Activated B cell treated with CpG ODN at 0.5 μM for 24 hours (primary cell): ENCODE measurements at regions not wholly inside any gene's neighbourhood (a gene's known extent, or its start where the extent isn't known, plus 50 kb on each side); places are given as distances from the start of the nearest gene placed in this dataset.

Experiments
- ATAC-seq: fragments of 200-7000 bp; cut with Tn5 transposase; one replicate; pipeline ENCODE4 v1.10.0; 2021; ENCODE audit warnings: low read depth, mild to moderate bottlenecking, moderate library complexity
- CTCF ChIA-PET: fragments of 350-600 bp; sonication (Branson Sonifier 250); formaldehyde crosslinking; loops from one replicate; lab custom pipeline; 2021; ENCODE audit warnings: antibody characterized with exemption; lab: Charles Lee
- POLR2A ChIA-PET: fragments of 350-600 bp; sonication (Branson Sonifier 250); formaldehyde crosslinking; loops from one replicate; lab custom pipeline; 2021; ENCODE audit warnings: antibody characterized with exemption; lab: Charles Lee
- DNase-seq: peaks from one replicate; pipeline ENCODE4 v3.0.0; 2022
- H3K27ac Mint-ChIP-seq: one replicate; pipeline ENCODE4 v1.8.0; 2020; ENCODE audit warnings: mixed read lengths
- H3K27me3 Mint-ChIP-seq: one replicate; pipeline ENCODE4 v1.8.0; 2021; ENCODE audit warnings: mixed read lengths
- H3K36me3 Mint-ChIP-seq: one replicate; pipeline ENCODE4 v1.8.0; 2021; ENCODE audit warnings: low read depth, mixed read lengths
- H3K4me1 Mint-ChIP-seq: one replicate; pipeline ENCODE4 v1.8.0; 2021; ENCODE audit warnings: mixed read lengths
- H3K4me3 Mint-ChIP-seq: one replicate; pipeline ENCODE4 v1.8.0; 2020; ENCODE audit warnings: mild to moderate bottlenecking, mixed read lengths
- H3K9me3 Mint-ChIP-seq: one replicate; pipeline ENCODE4 v1.8.0; 2020; ENCODE audit warnings: mixed read lengths
- intact Hi-C: fragments of 100-400 bp; cut with micrococcal nuclease; formaldehyde crosslinking; loops from one replicate; pipeline ENCODE4 v1.15.1; 2024
- TF ChIP-seq, protein P1 (sequence below): fragments of 200-600 bp; IDR thresholded peaks from one replicate; pipeline ENCODE4 v1.8.0; 2022; ENCODE audit warnings: antibody characterized with exemption, mild to moderate bottlenecking

DNA sequence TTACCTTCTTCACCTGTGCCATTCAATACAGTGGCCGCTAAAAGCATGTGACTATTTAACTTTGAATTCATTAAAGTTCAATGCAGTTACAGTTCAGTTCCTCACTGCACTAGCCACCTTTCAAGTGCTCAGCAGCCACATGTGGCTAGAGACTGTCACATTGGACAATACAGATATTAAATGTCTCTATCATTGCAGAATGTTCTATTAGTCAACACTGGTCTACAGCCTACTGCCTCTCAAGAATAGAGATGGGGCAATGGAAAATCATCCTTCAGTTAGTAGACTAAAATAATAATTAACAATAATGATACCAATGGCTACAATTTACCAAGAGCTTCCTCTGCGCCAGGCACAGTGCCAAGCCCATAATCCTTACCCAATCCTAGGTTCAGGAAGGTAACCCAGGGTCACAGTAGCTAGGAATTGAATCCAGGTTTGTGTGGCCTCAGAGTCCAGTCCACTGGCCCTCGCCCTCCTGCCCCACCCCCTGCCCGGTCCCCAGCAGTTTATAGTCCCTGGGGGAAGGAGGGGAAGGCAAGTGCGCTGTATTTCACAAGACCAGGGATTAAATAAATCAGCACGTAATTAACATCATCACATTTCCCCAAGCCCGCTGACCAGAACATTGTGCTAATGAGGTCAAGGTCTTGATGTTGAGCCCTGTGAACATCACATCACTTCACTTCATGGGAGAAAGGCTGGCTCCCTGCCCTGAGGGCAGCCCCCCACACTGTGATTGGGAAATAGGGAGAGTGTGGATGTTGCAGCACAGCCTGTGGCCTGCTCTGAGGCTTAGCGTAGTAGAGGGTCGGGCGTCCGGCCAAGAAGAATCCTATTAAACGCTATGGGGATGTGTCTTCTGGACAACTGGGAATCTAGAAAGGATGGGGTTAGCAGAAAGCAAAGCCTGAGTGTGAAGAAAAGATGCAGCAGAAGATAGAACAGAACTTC lies 147.2 kb downstream of the VEGFA start:
- Mint-ChIP-seq H3K27ac (no peak overlapping the region), H3K4me1 (no peaks in the 10 kb centered on the region), H3K4me3 (no peak overlapping the region), H3K9me3 (no peaks in the 10 kb centered on the region), H3K27me3 (peaks cover 11% of the 10 kb centered on the region), H3K36me3 (no peaks in the 10 kb centered on the region)
- ChIA-PET POLR2A (no interaction called here), CTCF (no interaction called here)
- ATAC-seq (no peak), DNase-seq (no peak)
- TF ChIP-seq, protein P1, sequence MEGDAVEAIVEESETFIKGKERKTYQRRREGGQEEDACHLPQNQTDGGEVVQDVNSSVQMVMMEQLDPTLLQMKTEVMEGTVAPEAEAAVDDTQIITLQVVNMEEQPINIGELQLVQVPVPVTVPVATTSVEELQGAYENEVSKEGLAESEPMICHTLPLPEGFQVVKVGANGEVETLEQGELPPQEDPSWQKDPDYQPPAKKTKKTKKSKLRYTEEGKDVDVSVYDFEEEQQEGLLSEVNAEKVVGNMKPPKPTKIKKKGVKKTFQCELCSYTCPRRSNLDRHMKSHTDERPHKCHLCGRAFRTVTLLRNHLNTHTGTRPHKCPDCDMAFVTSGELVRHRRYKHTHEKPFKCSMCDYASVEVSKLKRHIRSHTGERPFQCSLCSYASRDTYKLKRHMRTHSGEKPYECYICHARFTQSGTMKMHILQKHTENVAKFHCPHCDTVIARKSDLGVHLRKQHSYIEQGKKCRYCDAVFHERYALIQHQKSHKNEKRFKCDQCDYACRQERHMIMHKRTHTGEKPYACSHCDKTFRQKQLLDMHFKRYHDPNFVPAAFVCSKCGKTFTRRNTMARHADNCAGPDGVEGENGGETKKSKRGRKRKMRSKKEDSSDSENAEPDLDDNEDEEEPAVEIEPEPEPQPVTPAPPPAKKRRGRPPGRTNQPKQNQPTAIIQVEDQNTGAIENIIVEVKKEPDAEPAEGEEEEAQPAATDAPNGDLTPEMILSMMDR = no peak
- intact Hi-C loops = no loop called here

DNA sequence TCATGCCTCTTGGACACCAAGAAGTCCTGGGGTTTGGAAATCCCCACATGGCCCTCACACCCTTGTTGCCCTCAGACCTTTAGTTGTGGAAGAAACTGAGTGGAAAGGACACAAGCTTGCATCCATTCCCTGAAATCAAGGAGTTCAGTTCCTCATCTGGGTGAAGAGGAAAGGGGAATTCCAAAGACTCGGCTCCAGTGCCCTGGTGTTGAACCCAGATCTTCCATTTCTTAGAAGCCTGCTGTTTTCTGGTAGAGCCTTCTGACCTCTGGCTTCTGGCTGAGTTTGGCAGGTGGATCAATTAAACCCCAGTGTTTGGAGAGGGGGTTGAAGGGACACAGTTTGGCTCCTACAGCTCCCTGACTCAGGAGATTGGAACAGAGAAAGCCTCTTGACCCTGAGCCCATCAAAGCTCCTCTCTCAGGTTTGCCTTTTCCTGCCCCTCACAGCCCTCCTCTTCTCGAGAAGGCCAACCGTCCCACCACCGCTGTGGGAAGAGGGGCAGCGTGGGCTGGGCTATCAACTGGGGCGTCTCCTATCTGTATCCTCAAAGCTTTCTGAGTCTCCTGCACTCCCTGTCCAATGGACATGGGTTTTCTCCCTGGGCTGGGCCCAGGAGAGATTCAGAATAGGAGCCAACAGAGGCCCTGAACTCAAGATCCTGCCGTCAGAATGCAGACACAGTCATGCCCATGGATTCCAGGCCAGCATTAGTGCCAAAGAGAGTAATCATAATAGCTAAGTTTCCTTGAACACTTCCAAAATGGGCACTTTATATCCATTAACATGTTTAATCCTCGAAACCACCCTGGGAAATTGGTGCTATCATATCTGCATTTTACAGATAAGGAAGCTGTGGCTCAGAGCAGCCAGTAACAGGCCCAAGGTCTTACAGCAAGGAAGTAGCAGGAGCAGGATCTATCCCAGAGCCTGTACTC lies 146.2 kb downstream of the VEGFA start:
- Mint-ChIP-seq H3K36me3 (no peaks in the 10 kb centered on the region), H3K9me3 (no peaks in the 10 kb centered on the region), H3K4me1 (no peaks in the 10 kb centered on the region), H3K27ac (no peak overlapping the region), H3K4me3 (no peak overlapping the region), H3K27me3 (peaks cover 11% of the 10 kb centered on the region)
- CTCF ChIA-PET = no interaction called here
- intact Hi-C loops = no loop called here
- POLR2A ChIA-PET = no interaction called here
- TF ChIP-seq, protein P1 = no peak
- no peak for ATAC-seq
- no peak for DNase-seq

DNA sequence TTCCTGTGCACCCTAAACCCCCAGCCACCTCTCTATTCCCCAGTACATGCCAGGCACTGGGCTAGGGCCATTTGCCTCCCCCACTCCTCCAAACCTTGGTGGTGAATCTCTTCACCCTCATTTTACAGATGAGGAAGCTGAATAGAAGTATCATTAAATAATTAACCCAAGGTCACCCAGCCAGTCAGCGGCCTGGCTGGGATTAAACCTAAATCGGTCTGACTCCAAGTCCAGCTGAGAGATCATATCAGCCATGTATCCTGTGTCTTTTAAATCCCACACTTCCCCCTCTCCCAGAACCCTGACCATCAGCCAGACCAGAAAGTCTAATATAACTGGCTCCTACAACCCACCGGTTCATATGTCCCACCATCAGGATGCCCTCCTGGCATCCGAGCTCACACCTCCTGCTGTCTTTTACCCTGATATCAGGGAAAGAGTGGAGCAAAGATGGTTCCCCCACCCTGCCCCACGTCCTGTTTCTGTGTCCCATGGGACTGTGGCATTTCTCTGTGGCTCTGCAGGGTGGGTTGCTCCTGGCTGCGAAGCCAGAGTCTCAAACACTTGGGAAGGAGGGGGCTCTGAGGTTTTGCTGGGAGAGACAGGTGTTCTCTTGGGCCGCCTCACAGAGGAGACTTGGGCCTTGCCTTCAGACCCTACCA lies 145.3 kb downstream of the VEGFA start:
- peaks cover 11% of the 10 kb centered on the region for H3K27me3 Mint-ChIP-seq
- POLR2A ChIA-PET = no interaction called here
- intact Hi-C loops = no loop called here
- no peaks in the 10 kb centered on the region for H3K36me3 Mint-ChIP-seq
- no peak overlapping the region for H3K4me3 Mint-ChIP-seq
- TF ChIP-seq, protein P1 = no peak
- no peaks in the 10 kb centered on the region for H3K4me1 Mint-ChIP-seq
- no peaks in the 10 kb centered on the region for H3K9me3 Mint-ChIP-seq
- H3K27ac Mint-ChIP-seq = no peak overlapping the region
- DNase-seq (no peak), ATAC-seq (no peak)
- CTCF ChIA-PET = no interaction called here

DNA sequence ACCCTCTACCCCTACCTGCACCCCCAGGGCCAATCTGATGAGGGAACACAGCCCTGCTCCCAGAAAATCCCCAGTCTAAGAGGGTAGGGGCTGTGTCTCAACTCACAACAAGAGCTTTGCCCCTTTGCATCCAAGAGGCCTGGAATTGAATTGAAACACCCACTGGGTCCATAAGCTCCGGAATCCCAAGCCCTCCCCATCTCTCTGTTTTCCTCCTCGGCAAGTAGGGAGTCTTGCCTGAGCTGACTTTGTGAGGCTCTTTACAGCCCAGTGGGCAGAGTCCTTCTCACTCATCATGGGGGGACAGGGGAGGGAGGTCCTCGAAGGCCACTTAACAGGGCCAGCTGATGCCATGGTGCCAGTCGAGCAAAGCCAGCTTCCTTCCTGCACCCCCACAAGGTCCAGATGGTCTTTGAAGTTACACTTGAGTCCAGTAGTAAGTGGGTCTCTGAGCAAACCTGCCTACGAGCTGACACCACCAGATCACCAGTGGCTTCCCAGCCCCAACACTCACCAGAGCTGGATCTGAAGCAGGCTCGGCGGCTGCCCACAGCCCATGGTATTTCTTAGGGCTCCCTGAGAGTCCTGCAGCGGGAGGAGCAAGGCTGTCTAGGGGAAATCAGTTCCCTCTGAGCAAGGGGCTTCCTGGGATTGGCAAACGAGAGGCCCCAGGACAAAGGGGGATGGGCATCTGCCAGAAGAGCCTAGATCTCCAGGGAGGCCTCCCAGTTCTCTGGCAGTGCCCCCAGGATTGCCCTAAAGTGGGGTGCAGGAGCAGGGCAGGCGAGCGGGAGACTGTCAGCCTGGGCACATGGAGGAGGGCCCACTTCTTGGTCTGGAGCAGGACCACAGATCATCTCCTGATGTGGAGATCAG lies 144.5 kb downstream of the VEGFA start:
- ChIA-PET POLR2A (interaction anchor here (0.5 kb wide), 1 partner anchor 114 kb away, joined by 7 read pairs; no protein-coding TSS in a partner anchor), CTCF (no interaction called here)
- intact Hi-C loops = no loop called here
- Mint-ChIP-seq H3K27ac (no peak overlapping the region), H3K27me3 (peaks cover 11% of the 10 kb centered on the region), H3K9me3 (no peaks in the 10 kb centered on the region), H3K4me1 (no peaks in the 10 kb centered on the region), H3K36me3 (no peaks in the 10 kb centered on the region), H3K4me3 (no peak overlapping the region)
- no peak for ATAC-seq
- TF ChIP-seq, protein P1 = no peak
- DNase-seq = no peak
